ENCODE measurements at regions not wholly inside any gene's neighbourhood (a gene's known extent, or its start where the extent isn't known, plus 50 kb on each side); places are given as distances from the start of the nearest gene placed in this dataset.

GRCh38 chr2:12856934-12857601 is 140.3 kb downstream of the TRIB2 start:
- no peak overlapping the region for H3K4me3 Mint-ChIP-seq
- peak overlapping the region; percentile 49 for H3K27ac Mint-ChIP-seq

GRCh38 chr2:12857891-12858290 is 141.2 kb downstream of the TRIB2 start:
- Mint-ChIP-seq H3K4me1 (ENCODE audit: low read depth) (peaks cover 12% of the 10 kb centered on the region), H3K27me3 (peaks cover 32% of the 10 kb centered on the region), H3K9me3 (peaks cover 11% of the 10 kb centered on the region), H3K36me3 (ENCODE audit: low read depth) (no peaks in the 10 kb centered on the region), H3K27ac (no peak overlapping the region), H3K4me3 (no peak overlapping the region)
- TF ChIP-seq CTCF (IDR thresholded peaks at IDR 0.05) = no peak
- ATAC-seq (no peak), DNase-seq (no peak)
- POLR2A ChIA-PET = no interaction called here
- CTCF ChIA-PET = no interaction called here
- intact Hi-C loops (cut with micrococcal nuclease) = loop anchor here (5.0 kb wide), 1 partner anchor 136 kb away; no protein-coding TSS in a partner anchor

More at GRCh38 chr2:12856934-12857601, 140.3 kb downstream of the TRIB2 start:
- ChIA-PET POLR2A (no interaction called here), CTCF (interaction anchor here (0.9 to 1.6 kb wide), 3 partner anchors 11 to 150 kb away, joined by 3 to 7 read pairs (median 3); no protein-coding TSS in a partner anchor)
- Mint-ChIP-seq H3K36me3 (ENCODE audit: low read depth) (no peaks in the 10 kb centered on the region), H3K9me3 (peaks cover 7% of the 10 kb centered on the region), H3K27me3 (peaks cover 36% of the 10 kb centered on the region), H3K4me1 (ENCODE audit: low read depth) (peaks cover 12% of the 10 kb centered on the region)
- ATAC-seq (peak; percentile 82), DNase-seq (peak; percentile 54)
- intact Hi-C loops (cut with micrococcal nuclease) = loop anchor here (5.0 kb wide), 1 partner anchor 135 kb away; no protein-coding TSS in a partner anchor
- TF ChIP-seq CTCF (IDR thresholded peaks at IDR 0.05) = no peak

GRCh38 chr2:12858786-12859185 is 142.1 kb downstream of the TRIB2 start:
- Mint-ChIP-seq H3K27me3 (peaks cover 26% of the 10 kb centered on the region), H3K27ac (no peak overlapping the region), H3K9me3 (peaks cover 16% of the 10 kb centered on the region), H3K4me1 (ENCODE audit: low read depth) (peaks cover 12% of the 10 kb centered on the region), H3K36me3 (ENCODE audit: low read depth) (peaks cover 4% of the 10 kb centered on the region), H3K4me3 (no peak overlapping the region)
- ATAC-seq = no peak
- TF ChIP-seq CTCF (IDR thresholded peaks at IDR 0.05) = no peak
- intact Hi-C loops (cut with micrococcal nuclease) = loop anchor here (5.0 kb wide), 1 partner anchor 136 kb away; no protein-coding TSS in a partner anchor
- POLR2A ChIA-PET = interaction anchor here (0.6 to 2.3 kb wide), 2 partner anchors 12 to 779 kb away, joined by 3 to 6 read pairs; no protein-coding TSS in a partner anchor
- no peak for DNase-seq
- CTCF ChIA-PET = interaction anchor here (1.1 kb wide), 1 partner anchor 11 kb away, joined by 3 read pairs; no protein-coding TSS in a partner anchor

GRCh38 chr2:12861344-12861930 is 144.7 kb downstream of the TRIB2 start:
- no peak overlapping the region for H3K27ac Mint-ChIP-seq
- ATAC-seq = peak; percentile 26

More at GRCh38 chr2:12861344-12861930, 144.7 kb downstream of the TRIB2 start:
- DNase-seq = no peak
- ChIA-PET CTCF (interaction anchor here (1.1 kb wide), 1 partner anchor 69 kb away, joined by 4 read pairs; no protein-coding TSS in a partner anchor), POLR2A (no interaction called here)
- Mint-ChIP-seq H3K36me3 (ENCODE audit: low read depth) (peaks cover 10% of the 10 kb centered on the region), H3K4me3 (no peak overlapping the region), H3K9me3 (peaks cover 24% of the 10 kb centered on the region), H3K27me3 (peaks cover 11% of the 10 kb centered on the region), H3K4me1 (ENCODE audit: low read depth) (peaks cover 12% of the 10 kb centered on the region)
- intact Hi-C loops (cut with micrococcal nuclease) = no loop called here
- TF ChIP-seq CTCF (IDR thresholded peaks at IDR 0.05) = no peak

All from activated CD8-positive, alpha-beta T cell treated with anti-CD3 and anti-CD28 coated beads for 36 hours (primary cell).